ENCODE measurements at regions not wholly inside any gene's neighbourhood (a gene's known extent, or its start where the extent isn't known, plus 50 kb on each side); places are given as distances from the start of the nearest gene placed in this dataset.

- H3K9me3 ChIP-seq (ENCODE audit: low read length): no peaks in the 10 kb centered on the region
- no peak overlapping the region for H3K4me2 ChIP-seq (ENCODE audit: low read length)
- TF ChIP-seq SMC3 (conservative IDR thresholded peaks at IDR 0.05; ENCODE audit: poor library complexity): peak; percentile 93
- no peak for TF ChIP-seq EP300 (conservative IDR thresholded peaks at IDR 0.05; ENCODE audit: poor library complexity, severe bottlenecking)
- peak; percentile 96 for TF ChIP-seq RAD21 (conservative IDR thresholded peaks at IDR 0.05)
- peak; percentile 91 for TF ChIP-seq CTCF (IDR thresholded peaks at IDR 0.05; ENCODE audit: poor library complexity, severe bottlenecking)
- no peaks in the 10 kb centered on the region for H4K20me1 ChIP-seq (ENCODE audit: insufficient read depth)
- H3F3A ChIP-seq (ENCODE audit: insufficient read depth, low read length, poor library complexity, severe bottlenecking): no peaks in the 10 kb centered on the region
- no peak overlapping the region for H3K4me3 ChIP-seq (ENCODE audit: low read length)
- no peak overlapping the region for H2AFZ ChIP-seq (ENCODE audit: low read depth, low read length)
- no peak overlapping the region for H3K27ac ChIP-seq (ENCODE audit: low read length)
- H3K79me2 ChIP-seq (replicated peaks; ENCODE audit: insufficient read depth, low read length): no peaks in the 10 kb centered on the region
- H3K27me3 ChIP-seq (ENCODE audit: insufficient read depth, low read depth, low read length): no peaks in the 10 kb centered on the region
- H3K9ac ChIP-seq (ENCODE audit: low read length): no peak overlapping the region
- H3K36me3 ChIP-seq (ENCODE audit: insufficient read depth, low read length): no peaks in the 10 kb centered on the region
- no peaks in the 10 kb centered on the region for H3K9me2 ChIP-seq (ENCODE audit: insufficient read depth, low read length)
These were observed 91.4 kb upstream of the CACNA1A start for GRCh38 chr19:13597640-13598039.

GRCh38 chr19:13588957-13589833 is 82.9 kb upstream of the CACNA1A start:
- Histone ChIP-seq H3K9ac (ENCODE audit: low read length) (no peak overlapping the region), H3K4me3 (ENCODE audit: low read length) (no peak overlapping the region), H2AFZ (ENCODE audit: low read depth, low read length) (no peak overlapping the region)

More at GRCh38 chr19:13588957-13589833, 82.9 kb upstream of the CACNA1A start:
- H3K4me2 ChIP-seq (ENCODE audit: low read length): no peak overlapping the region
- H3K27me3 ChIP-seq (ENCODE audit: insufficient read depth, low read depth, low read length): no peaks in the 10 kb centered on the region
- no peaks in the 10 kb centered on the region for H3K36me3 ChIP-seq (ENCODE audit: insufficient read depth, low read length)
- no peaks in the 10 kb centered on the region for H3K79me2 ChIP-seq (replicated peaks; ENCODE audit: insufficient read depth, low read length)
- TF ChIP-seq SMC3 (conservative IDR thresholded peaks at IDR 0.05; ENCODE audit: poor library complexity) (peak; percentile 99), EP300 (conservative IDR thresholded peaks at IDR 0.05; ENCODE audit: poor library complexity, severe bottlenecking) (no peak), CTCF (IDR thresholded peaks at IDR 0.05; ENCODE audit: poor library complexity, severe bottlenecking) (peak; percentile 97), POLR2AphosphoS5 (IDR thresholded peaks at IDR 0.05) (no peak), RAD21 (conservative IDR thresholded peaks at IDR 0.05) (peak; percentile 95), REST (IDR thresholded peaks at IDR 0.05; ENCODE audit: borderline replicate concordance) (no peak)
- H3K27ac ChIP-seq (ENCODE audit: low read length): no peak overlapping the region
- no peaks in the 10 kb centered on the region for H3F3A ChIP-seq (ENCODE audit: insufficient read depth, low read length, poor library complexity, severe bottlenecking)
- H3K9me3 ChIP-seq (ENCODE audit: low read length): no peaks in the 10 kb centered on the region
- H4K20me1 ChIP-seq (ENCODE audit: insufficient read depth): no peaks in the 10 kb centered on the region
- no peaks in the 10 kb centered on the region for H3K9me2 ChIP-seq (ENCODE audit: insufficient read depth, low read length)

Measured in neural cell (in vitro differentiated cells).